ENCODE measurements at regions not wholly inside any gene's neighbourhood (a gene's known extent, or its start where the extent isn't known, plus 50 kb on each side); places are given as distances from the start of the nearest gene placed in this dataset.

DNA sequence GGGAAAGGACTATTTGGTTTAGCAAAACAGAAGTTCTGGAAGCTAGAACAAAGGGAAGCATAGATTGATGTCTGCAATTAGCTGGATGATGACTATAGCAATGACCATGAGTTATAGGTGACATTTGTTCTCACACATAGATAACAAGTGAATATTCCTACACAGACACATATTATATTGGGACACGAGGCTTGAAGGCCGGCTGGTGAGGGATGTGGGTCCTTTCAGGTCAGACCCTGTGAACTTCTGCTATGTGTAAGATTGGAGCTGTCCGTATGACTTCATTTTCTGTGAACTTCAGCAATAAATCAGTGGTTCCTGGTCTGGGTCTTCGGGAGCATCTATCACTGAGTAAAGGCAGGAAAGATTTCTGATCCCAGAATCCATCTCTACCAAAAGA lies 253.6 kb upstream of the CFAP20DC start:
- DNase-seq (ENCODE audit: low read depth, low spot score): no peak

GRCh38 chr3:59302442-59302841 lies 252.6 kb upstream of the CFAP20DC start:
- no peak for DNase-seq (ENCODE audit: low read depth, low spot score)

GRCh38 chr3:59300733-59301132 lies 250.9 kb upstream of the CFAP20DC start:
- DNase-seq (ENCODE audit: low read depth, low spot score): no peak

GRCh38 chr3:59299561-59299960 lies 249.7 kb upstream of the CFAP20DC start:
- DNase-seq (ENCODE audit: low read depth, low spot score): no peak

DNA sequence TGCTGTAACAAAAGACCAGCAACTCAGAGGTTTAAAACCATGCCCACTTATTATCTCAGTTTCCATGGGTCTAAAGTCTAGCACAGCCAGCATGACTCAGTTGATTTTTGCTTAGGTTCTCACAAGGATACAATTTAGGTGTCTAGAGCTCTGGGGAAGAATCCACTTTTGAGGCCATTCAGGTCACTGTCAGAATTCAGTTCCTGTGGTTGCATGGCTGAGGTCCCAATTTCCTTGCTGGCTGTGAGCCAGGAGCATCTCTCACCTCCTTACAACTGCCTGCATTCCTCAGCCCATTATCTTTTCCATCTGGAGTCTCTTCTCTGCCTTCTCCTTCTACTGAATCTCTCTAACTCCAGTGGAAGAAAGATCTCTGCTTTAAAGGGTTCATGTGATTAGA lies 240.5 kb upstream of the CFAP20DC start:
- DNase-seq (ENCODE audit: low read depth, low spot score): no peak

DNA sequence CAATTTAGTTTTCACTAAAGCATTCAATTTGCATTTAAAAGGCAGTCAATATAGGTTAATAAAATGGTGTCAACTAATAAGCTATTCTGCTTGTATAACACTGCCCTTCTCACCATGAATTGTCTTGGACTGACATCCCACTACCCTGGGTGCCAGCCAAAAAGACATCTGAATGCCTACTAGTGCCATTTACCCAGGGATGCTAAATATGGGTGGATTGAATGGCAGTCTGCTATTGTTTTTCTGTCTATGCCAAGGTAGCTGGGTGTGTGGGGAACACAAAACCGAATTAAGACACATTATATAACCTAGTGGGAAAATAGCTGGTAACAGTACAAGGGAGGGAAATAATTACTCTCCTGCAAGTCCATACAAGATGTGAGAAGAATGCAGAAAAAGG lies 240.0 kb upstream of the CFAP20DC start:
- no peak for DNase-seq (ENCODE audit: low read depth, low spot score)

DNA sequence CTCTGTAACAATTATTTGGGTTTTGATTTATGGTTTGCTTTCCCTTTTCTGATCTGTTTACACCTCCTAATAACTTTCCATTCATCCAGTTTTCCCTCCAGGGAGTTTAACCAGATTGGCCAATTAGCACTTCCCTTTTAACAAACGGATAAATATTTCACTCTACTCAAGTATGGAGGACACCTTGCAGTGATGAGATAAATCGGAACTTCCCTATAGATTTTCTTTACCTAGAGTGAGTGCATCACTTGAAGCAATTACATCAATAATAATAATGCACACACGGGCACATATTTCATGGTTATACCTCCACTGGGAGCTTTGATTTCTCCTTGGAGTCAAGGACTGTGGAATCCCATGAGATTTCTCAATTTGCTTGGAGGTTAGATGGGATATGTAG lies 239.1 kb upstream of the CFAP20DC start:
- DNase-seq (ENCODE audit: low read depth, low spot score): no peak

DNA sequence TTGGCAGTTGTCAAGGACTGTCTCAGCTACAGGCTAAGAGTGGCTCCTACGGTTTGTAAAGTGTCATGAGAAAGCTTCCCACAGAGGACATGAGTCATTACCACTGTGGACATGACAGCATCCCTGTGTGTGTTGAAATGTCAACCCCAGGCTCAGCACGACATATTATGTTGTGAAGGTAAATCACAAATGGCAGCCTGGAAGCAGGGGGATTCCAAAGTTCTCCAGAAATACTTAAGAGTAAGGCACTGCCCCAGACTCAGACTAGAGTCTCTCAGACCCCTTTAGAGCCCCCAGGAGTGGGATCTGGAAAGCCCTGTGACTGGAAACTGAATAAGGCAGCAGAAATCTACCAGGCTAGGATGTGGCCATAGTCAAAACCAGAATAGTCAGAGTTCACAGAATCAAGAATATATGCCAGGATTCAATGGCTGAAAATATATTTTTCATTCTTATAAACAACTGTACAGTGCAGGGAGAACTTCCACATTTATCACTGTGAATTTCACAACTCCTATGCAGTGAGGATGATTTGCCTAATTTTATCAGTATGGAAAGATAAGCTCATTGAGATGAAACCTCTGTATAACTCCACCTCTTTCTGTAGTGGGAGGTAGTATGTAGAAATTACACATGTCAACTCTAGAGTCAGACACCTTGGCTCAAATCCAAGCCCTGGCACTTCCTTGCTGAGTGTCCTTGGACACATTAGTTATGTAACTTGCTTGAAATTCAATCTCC lies 237.1 kb upstream of the CFAP20DC start:
- DNase-seq (ENCODE audit: low read depth, low spot score): no peak

DNA sequence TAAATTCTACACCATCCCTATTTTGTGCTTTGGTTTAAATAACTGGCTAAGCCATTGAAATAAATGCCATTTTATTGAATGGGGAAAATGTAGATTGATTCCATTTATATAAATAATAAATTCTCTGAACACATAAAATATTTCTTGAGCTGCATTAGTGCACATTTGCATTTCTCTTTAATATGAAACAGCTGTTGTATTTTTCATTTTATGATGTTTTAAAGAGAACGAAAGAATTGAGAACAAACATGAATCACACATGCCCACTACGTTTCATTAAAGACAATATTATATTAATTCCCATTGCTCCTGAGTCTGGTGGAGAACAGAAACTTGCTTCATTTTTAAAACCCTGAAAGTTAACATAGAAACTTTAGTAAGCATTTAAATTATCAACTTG lies 235.7 kb upstream of the CFAP20DC start:
- DNase-seq (ENCODE audit: low read depth, low spot score): no peak

GRCh38 chr3:59284926-59285325 lies 235.1 kb upstream of the CFAP20DC start:
- DNase-seq (ENCODE audit: low read depth, low spot score): no peak

DNA sequence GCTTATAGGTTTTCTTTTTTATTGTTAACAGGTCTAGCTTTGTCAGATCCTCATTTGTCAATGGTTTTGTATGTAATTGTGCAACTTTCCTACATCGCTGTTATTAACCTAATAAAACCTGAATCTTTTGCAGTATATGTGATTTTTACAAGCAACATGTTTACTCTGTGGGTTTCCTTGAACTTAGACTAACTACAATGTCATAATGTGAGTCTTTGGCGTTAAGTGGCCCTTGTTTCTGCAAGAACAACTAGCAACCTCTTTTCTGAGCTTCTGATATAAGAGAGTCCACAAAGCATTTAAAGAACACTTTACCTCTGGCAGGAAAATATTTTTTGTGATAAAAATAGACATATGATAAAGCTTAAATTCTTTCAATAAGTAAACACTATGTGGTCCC lies 230.3 kb upstream of the CFAP20DC start:
- DNase-seq (ENCODE audit: low read depth, low spot score): no peak

DNA sequence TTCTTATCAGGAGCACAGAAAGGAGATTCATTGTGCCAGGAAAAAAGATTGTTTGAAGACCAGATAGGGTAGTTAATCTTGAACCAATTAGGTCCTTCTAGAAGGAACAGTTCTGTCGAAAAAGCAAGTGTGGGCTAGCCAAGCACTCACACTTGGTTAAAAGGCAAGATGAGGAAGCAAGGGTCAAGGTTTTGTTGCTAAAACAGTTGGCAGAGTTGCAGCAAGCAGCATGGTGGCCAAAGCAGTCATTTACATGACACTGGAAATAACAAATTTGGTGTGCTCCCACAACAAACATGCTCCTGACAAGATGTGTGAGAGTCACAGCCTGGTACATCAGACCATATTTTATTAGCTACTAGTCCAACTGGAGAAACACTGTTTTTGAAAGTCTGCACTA lies 228.0 kb upstream of the CFAP20DC start:
- no peak for DNase-seq (ENCODE audit: low read depth, low spot score)

- DNase-seq (ENCODE audit: low read depth, low spot score): no peak
Observed at GRCh38 chr3:59277201-59277600, 227.4 kb upstream of the CFAP20DC start.

- no peak for DNase-seq (ENCODE audit: low read depth, low spot score)
Observed at GRCh38 chr3:59273976-59274375, 224.2 kb upstream of the CFAP20DC start.

- no peak for DNase-seq (ENCODE audit: low read depth, low spot score)
Observed at GRCh38 chr3:59271971-59272370, 222.1 kb upstream of the CFAP20DC start.

GRCh38 chr3:59270921-59271320 lies 221.1 kb upstream of the CFAP20DC start:
- DNase-seq (ENCODE audit: low read depth, low spot score): no peak

DNA sequence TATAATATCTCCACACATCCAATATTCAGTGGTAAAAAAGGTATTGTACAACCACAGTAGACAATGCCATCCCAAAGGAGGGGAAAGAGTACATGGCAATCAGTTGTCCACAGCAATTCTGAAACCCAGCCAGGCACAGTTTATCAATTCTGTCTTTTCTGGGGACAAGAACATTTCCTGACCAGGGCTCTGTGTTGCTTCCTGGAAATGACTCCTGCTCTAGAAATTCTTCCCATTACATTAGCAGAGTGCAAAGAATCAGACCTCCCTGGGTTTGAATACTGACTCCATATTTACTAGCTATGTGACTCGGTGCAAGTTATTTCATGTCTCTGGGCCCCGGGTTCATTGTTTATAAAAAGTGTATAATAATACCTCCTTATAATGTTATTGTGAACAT lies 220.4 kb upstream of the CFAP20DC start:
- DNase-seq (ENCODE audit: low read depth, low spot score): no peak

GRCh38 chr3:59268170-59268569 lies 218.3 kb upstream of the CFAP20DC start:
- DNase-seq (ENCODE audit: low read depth, low spot score): no peak

DNA sequence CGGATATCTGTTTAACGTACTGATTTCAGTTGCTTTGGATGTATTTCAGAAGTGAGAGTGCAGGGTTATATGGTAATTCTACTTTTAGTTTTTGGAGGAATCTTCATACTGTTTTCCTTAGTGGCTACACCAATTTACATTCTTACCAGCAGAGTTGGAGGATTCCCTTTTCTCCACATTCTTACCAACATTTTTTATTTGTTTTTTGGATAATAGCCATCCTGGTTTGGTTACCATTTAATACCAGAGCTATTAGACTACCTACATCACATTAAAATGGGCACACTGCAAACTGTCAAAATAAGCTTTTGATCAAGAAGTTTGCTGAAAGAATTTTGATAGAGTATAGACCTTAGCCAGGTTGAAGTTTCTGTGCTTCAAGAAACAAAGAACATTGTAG lies 217.2 kb upstream of the CFAP20DC start:
- no peak for DNase-seq (ENCODE audit: low read depth, low spot score)

DNA sequence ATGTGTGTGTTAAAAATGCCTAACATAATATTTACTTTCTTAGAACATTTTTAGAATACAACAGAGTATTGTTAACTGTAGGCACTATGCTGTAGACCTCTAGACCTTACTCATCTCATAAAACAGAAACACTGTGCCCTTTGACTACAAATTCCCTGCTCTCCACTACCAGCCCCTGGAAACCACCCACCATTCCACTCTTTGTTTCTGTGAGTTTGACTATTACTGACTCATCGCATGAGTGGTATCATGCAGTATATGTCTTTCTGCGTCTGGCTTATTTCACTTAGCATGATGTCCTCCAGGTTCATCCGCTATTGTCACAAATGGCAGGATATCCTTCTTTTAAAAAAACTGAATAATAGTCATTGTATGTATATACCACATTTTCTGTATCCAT lies 216.7 kb upstream of the CFAP20DC start:
- DNase-seq (ENCODE audit: low read depth, low spot score): no peak

GRCh38 chr3:59265566-59265965 lies 215.7 kb upstream of the CFAP20DC start:
- no peak for DNase-seq (ENCODE audit: low read depth, low spot score)

DNA sequence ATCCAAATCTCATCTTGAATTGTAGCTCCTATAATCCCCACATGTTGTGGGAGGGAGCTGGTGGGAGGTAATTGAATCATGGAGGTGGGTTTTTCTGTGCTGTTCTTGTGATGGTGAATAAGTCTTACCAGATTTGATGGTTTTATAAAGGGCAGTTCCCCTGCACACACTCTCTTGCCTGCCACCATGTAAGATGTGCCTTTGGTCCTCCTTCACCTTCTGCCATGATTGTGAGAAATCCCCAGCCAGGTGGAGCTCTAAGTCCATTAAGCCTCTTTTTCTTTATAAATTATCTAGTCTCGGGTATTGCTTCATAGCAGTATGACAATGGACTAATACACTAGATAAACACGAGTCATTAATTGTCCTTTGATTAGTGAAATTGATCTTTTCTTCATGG lies 214.5 kb upstream of the CFAP20DC start:
- no peak for DNase-seq (ENCODE audit: low read depth, low spot score)

GRCh38 chr3:59263152-59263551 lies 213.3 kb upstream of the CFAP20DC start:
- no peak for DNase-seq (ENCODE audit: low read depth, low spot score)

DNA sequence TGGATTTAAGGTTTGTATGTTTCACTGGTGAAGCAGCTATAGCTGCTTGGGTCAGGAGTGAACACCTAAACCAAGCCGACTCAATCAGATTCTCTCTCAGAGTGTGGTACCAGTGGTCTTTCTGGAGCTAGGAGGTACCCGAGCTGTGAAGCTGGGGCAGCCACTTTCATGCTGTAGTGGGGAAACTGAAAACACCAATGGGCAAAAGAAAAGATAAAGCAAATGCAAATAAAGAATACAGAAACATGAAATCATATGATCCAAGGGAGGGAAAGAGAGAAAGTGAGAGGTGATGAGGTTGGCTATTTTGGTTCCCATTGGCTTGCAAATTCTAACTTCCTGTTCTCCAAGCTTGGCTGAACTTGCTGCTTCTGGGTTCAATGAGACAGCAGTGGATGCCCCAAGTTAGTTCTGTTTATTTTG lies 212.3 kb upstream of the CFAP20DC start:
- no peak for DNase-seq (ENCODE audit: low read depth, low spot score)

Data from smooth muscle cell of the brain vasculature (primary cell).